Fibroblast of pulmonary artery (primary cell): ENCODE measurements at regions not wholly inside any gene's neighbourhood (a gene's known extent, or its start where the extent isn't known, plus 50 kb on each side); places are given as distances from the start of the nearest gene placed in this dataset.

ENCODE experiments used
- DNase-seq: peaks from one replicate; pipeline ENCODE4 v3.0.0-alpha.2; 2010; ENCODE audit warnings: low read depth
- H3K4me3 ChIP-seq: replicated peaks from 2 replicates; pipeline ENCODE4 v1.5.1; 2011; ENCODE audit warnings: low read depth, mild to moderate bottlenecking, control low read depth, low read length, moderate library complexity
- CTCF ChIP-seq: IDR thresholded peaks from 2 replicates; pipeline ENCODE4 v1.5.1; 2011; ENCODE audit warnings: mild to moderate bottlenecking, control low read depth, low read length, inconsistent platforms; ENCODE audit errors: missing control alignments

GRCh38 chr12:73514672-73515071 lies 1023.0 kb upstream of the ATXN7L3B start:
- DNase-seq: no peak

GRCh38 chr12:73517859-73518258 lies 1019.8 kb upstream of the ATXN7L3B start:
- no peak for TF ChIP-seq CTCF
- H3K4me3 ChIP-seq: no peak overlapping the region
- no peak for DNase-seq

More at GRCh38 chr12:73514672-73515071, 1023.0 kb upstream of the ATXN7L3B start:
- no peak for TF ChIP-seq CTCF
- no peak overlapping the region for H3K4me3 ChIP-seq

GRCh38 chr12:73529231-73529630 lies 1008.4 kb upstream of the ATXN7L3B start:
- H3K4me3 ChIP-seq: no peak overlapping the region
- TF ChIP-seq CTCF: no peak
- DNase-seq: no peak

GRCh38 chr12:73529954-73530353 lies 1007.7 kb upstream of the ATXN7L3B start:
- no peak overlapping the region for H3K4me3 ChIP-seq
- no peak for TF ChIP-seq CTCF
- DNase-seq: no peak

- no peak for DNase-seq
- no peak overlapping the region for H3K4me3 ChIP-seq
- no peak for TF ChIP-seq CTCF
Measured at GRCh38 chr12:73531752-73532151, 1005.9 kb upstream of the ATXN7L3B start.

- no peak for TF ChIP-seq CTCF
- DNase-seq: no peak
- H3K4me3 ChIP-seq: no peak overlapping the region
Measured at GRCh38 chr12:73547421-73547820, 990.2 kb upstream of the ATXN7L3B start.

DNA sequence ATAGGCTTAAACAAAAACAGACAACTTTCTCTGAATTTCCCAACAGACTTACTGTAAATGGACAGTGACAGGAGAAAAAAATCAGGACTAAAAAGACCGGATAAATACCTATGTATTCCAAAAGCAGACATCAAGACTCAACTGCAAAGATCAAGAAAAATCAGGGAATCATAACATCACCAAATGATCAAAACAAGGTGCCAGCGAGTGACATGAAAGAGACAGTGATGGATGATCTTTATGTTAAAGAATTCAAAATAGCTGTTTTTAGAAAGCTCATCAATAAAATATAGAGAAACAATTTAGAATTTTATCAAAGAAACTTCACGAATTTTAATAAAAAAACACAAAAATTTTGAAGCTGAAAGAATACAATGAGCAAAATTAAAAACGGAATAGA lies 952.5 kb upstream of the ATXN7L3B start:
- no peak for DNase-seq
- no peak overlapping the region for H3K4me3 ChIP-seq
- no peak for TF ChIP-seq CTCF
